Mucosa of rectum (tissue), 2 donors: ENCODE measurements at regions not wholly inside any gene's neighbourhood (a gene's known extent, or its start where the extent isn't known, plus 50 kb on each side); places are given as distances from the start of the nearest gene placed in this dataset.

Experiments used
- H3K27ac ChIP-seq, 2 donors: one replicate each; pipeline ENCODE4 v1.7.0; 2013; ENCODE audit warnings: inconsistent platforms in 2 of 2, low read depth in 2 of 2, low read length in 2 of 2
- H3K27me3 ChIP-seq, 2 donors: one replicate each; pipeline ENCODE4 v1.7.0; 2013; ENCODE audit warnings: low read length in 2 of 2; ENCODE audit not compliant: control insufficient read depth in 2 of 2, insufficient read depth in 2 of 2
- H3K36me3 ChIP-seq, 2 donors: one replicate each; pipeline ENCODE4 v1.7.0; 2013; ENCODE audit warnings: low read length in 2 of 2; ENCODE audit not compliant: control insufficient read depth in 2 of 2, insufficient read depth in 2 of 2
- H3K4me1 ChIP-seq, 2 donors: one replicate each; pipeline ENCODE4 v1.7.0; 2013; ENCODE audit warnings: low read length in 2 of 2, mild to moderate bottlenecking in 1 of 2; ENCODE audit not compliant: control insufficient read depth in 2 of 2, insufficient read depth in 2 of 2
- H3K4me3 ChIP-seq, 2 donors: one replicate each; pipeline ENCODE4 v1.7.0; 2013; ENCODE audit warnings: low read length in 2 of 2
- H3K9ac ChIP-seq, 2 donors: one replicate each; pipeline ENCODE4 v1.7.0; 2013; ENCODE audit warnings: low read length in 2 of 2, low read depth in 1 of 2, mild to moderate bottlenecking in 1 of 2
- H3K9me3 ChIP-seq, 2 donors: one replicate each; pipeline ENCODE4 v1.7.0; 2013; ENCODE audit warnings: low read length in 2 of 2; ENCODE audit not compliant: control insufficient read depth in 2 of 2
- donor health status: healthy.
- donor health status: Normal muscosa, but diverticular disease.

DNA sequence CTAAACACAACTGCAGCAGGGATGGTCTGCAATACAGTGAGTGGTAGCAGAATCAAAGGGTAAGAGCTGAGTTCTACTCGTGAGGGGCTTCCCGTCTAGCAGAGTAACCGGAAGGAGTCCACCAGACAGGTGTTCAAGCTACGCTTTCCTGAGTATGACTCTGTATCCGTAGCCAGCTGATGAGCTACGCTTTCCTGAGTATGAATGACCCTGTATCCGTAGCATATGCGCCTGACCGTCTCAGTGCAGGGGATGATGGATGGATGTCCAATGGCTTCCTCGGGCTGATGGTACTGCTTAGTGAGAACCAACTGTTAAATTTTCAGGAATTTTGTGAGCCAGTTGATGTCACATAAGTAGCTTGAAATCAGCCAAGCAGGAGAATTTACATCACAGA is 244.1 kb upstream of the MYT1L start:
- no peaks in the 10 kb centered on the region for H3K27me3 ChIP-seq
- H3K36me3 ChIP-seq = no peaks in the 10 kb centered on the region
- H3K4me3 ChIP-seq = no peak overlapping the region
- H3K9ac ChIP-seq = no peak overlapping the region
- no peaks in the 10 kb centered on the region for H3K4me1 ChIP-seq
- H3K27ac ChIP-seq = no peak overlapping the region
- H3K9me3 ChIP-seq = peaks cover 4 to 15% of the 10 kb centered on the region in 2 donors

DNA sequence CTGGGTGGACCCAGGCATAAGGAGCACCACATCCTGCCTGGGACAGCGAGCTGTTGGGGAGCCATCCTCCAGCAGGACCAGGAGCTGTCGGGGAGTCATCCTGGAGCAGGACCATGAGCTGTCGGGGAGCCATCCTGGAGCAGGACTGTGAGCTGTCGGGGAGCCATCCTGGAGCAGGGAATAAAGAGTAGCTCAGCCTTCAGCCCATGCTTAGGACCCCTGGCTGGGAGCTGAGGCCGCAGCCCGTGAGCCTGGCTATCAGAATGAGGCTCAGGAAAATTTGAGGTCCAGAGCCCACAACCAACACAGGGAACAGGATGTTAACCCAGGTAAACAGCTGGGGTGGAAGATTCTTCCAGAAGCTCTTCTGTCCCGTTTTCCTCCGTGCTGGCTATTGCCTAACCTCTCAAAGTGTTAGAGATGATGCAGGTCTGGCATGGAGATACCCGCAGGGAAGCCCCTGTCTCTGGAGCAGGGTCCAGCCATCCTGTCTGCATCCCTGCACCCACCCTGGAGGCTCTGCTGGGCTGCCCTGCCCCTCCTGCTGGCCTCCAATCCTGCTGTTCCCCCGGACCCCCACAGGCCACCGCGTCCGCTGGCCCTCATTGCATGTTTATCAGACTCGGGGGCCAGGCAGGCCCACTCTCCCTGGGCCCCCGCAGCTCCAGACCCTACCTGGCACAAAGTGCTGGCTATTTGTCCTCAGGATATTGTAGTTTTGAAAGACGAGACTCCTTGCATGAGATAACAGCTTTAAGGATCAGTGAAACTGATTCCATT is 243.5 kb upstream of the MYT1L start:
- Histone ChIP-seq H3K27me3 (no peaks in the 10 kb centered on the region), H3K27ac (no peak overlapping the region), H3K9me3 (peaks cover 4 to 15% of the 10 kb centered on the region in 2 donors), H3K4me1 (no peaks in the 10 kb centered on the region), H3K36me3 (no peaks in the 10 kb centered on the region), H3K4me3 (no peak overlapping the region), H3K9ac (no peak overlapping the region)

DNA sequence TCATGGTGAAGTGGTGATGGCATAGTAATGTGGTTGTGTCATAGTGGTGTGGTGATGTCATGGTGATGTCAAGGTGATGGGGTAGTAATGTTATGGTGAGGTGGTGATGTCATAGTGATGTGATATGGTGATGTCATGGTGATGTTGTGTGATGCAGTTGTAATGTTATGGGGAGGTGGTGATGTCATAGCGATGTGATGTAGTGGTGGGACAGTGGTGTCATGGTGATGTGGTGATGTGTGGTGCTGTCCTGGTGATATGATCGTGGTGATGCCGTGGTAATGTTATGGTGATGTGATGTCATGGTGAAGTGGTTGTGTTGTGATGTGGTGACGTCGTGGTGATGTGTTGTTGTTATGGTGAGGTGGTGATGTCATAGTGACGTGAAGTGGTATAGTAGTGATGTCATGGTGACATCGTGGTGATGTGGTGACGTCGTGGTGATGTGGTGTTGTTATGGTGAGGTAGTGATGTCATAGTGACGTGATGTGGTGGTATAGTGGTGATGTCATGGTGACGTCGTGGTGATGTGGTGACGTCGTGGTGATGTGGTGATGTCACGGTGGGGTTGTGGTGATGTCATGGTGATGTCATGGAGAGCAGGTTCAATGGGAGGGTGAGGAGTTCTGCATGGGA is 242.7 kb upstream of the MYT1L start:
- no peak overlapping the region for H3K27ac ChIP-seq
- no peaks in the 10 kb centered on the region for H3K4me1 ChIP-seq
- H3K9ac ChIP-seq = no peak overlapping the region
- no peak overlapping the region for H3K4me3 ChIP-seq
- peaks cover 4 to 15% of the 10 kb centered on the region in 2 donors for H3K9me3 ChIP-seq
- H3K36me3 ChIP-seq = no peaks in the 10 kb centered on the region
- no peaks in the 10 kb centered on the region for H3K27me3 ChIP-seq

DNA sequence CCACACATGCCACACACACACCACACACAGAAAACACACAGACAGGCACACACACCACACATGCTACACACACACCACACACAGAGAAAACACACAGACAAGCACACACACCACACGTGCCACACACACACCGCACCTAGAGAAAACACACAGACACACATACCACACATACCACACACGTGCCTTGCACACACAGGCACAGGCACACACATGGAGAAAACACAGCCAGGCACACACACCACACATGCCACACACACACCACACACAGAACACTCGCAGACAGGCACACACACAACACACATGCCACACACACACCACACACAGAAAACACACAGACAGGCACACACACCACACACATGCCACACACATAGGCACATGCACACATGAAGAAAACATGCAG is 242.1 kb upstream of the MYT1L start:
- Histone ChIP-seq H3K9me3 (peaks cover 4 to 15% of the 10 kb centered on the region in 2 donors), H3K4me1 (no peaks in the 10 kb centered on the region), H3K27me3 (no peaks in the 10 kb centered on the region)

DNA sequence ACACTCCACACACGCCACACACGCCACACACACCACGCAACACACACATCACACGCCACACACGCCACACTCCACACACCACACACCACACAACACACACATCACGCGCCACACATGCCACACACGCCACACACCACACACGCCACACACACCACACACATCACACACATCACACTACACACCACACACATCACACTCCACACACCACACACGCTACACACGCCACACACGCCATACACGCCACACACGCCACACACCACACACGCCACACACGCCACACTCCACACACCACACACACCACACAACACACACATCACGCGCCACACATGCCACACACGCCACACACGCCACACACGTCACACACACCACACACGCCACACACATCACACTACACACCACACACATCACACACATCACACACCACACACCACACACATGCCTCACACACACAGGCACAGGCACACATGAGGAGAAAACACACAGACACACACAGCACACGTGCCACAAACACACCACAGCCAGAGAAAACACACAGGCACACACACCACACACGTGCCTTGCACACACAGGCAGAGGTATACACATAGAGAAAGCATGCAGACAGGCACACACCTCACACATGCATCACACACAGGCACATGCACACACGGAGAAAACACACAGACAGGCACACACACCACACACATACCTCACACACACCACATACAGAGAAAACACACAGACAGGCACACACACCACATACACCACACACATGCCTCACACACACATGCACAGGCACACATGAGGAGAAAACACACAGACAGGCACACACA is 241.5 kb upstream of the MYT1L start:
- no peak overlapping the region for H3K4me3 ChIP-seq
- no peak overlapping the region for H3K27ac ChIP-seq
- no peaks in the 10 kb centered on the region for H3K4me1 ChIP-seq
- peaks cover 4 to 15% of the 10 kb centered on the region in 2 donors for H3K9me3 ChIP-seq
- H3K36me3 ChIP-seq = no peaks in the 10 kb centered on the region
- H3K9ac ChIP-seq = no peak overlapping the region
- H3K27me3 ChIP-seq = no peaks in the 10 kb centered on the region

More for the DNA sequence above, 242.1 kb upstream of the MYT1L start:
- Histone ChIP-seq H3K36me3 (no peaks in the 10 kb centered on the region), H3K9ac (no peak overlapping the region), H3K4me3 (no peak overlapping the region), H3K27ac (no peak overlapping the region)

DNA sequence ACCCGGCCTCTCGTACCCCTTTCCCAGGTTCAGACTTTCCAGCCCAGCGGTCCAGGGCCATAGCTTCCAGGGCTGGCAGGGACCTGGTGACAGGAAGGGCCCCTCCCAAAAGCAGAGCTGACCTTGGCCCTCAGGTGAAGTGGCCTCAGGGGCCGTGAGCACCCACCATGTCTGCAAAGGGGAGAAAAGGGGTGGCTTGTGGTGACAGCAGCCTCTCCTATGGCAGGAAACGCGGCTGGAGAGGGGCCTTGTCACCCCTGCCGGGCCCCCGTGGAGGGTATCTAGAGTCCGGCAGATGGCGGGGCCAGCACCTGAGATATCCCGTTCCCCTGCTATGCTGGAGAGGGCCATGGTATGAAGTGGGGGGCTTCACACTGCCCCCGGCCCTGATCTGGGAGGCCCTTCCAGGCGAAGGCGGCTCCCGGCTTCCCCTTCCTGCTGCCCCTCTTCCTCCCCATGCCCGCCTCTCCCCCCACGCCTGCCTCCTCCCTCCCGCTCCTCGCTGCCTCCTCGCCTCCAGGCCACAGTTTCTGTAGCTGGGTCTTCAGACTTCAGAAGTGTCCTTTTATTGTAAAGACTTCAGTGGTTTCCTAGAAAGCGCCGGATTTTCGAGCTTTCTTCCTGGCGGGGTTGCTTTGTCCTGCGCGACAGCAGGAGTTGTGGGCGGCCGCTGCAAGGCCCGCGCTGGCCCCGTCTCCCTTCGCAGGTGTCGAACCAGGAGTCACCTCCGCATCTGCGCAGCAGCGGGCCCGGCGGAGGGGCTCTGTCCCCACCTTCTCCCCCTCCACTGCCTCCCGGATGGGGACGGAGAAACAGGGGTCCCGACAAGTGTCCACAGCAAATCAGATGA is 240.5 kb upstream of the MYT1L start:
- Histone ChIP-seq H3K27ac (no peak overlapping the region), H3K27me3 (no peaks in the 10 kb centered on the region), H3K9ac (no peak overlapping the region), H3K4me1 (no peaks in the 10 kb centered on the region), H3K36me3 (no peaks in the 10 kb centered on the region), H3K9me3 (peaks cover 4 to 15% of the 10 kb centered on the region in 2 donors), H3K4me3 (no peak overlapping the region)

DNA sequence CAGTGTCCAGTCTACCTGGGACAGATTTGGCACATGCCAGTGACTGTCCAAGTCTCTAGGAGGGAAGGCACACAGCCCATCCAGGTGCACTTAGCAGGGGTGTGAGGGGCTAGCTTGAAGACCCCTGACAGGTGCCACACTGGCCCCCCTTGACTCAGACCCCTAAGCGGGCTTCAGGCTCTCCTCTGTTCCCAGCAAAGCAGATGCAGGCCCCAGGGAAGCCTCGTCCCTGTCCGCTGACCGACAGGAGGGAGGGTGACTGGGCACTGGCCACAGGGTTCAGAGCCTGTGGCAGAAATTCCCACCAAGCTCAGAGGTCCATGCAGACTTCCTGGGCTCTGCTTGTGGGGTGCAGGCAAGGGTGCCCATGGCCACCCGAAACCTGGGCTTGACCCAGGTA is 239.8 kb upstream of the MYT1L start:
- Histone ChIP-seq H3K27ac (no peak overlapping the region), H3K4me1 (no peaks in the 10 kb centered on the region), H3K36me3 (no peaks in the 10 kb centered on the region), H3K9ac (no peak overlapping the region), H3K27me3 (no peaks in the 10 kb centered on the region), H3K9me3 (peaks cover 4 to 15% of the 10 kb centered on the region in 2 donors), H3K4me3 (no peak overlapping the region)

DNA sequence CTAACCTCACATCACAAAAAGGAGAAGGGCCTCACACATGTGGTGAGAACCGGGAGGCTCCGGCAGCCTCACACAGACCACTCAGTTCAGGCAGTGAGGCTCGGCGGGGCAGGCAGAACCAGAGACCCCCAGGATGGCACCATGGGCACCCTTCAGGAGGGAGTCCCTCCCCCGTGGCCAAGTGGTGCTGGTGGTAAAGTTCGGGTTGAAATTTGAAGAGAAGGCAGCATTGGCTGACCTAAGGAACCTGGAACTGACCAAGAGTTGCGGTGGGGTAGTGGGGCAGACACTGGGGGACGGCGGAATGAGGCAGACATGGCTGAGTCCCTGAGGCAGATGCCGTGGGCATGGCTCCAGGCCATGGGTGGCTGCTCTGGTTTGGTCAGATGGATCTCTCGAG is 239.3 kb upstream of the MYT1L start:
- Histone ChIP-seq H3K9me3 (peaks cover 4 to 15% of the 10 kb centered on the region in 2 donors), H3K4me3 (no peak overlapping the region)

DNA sequence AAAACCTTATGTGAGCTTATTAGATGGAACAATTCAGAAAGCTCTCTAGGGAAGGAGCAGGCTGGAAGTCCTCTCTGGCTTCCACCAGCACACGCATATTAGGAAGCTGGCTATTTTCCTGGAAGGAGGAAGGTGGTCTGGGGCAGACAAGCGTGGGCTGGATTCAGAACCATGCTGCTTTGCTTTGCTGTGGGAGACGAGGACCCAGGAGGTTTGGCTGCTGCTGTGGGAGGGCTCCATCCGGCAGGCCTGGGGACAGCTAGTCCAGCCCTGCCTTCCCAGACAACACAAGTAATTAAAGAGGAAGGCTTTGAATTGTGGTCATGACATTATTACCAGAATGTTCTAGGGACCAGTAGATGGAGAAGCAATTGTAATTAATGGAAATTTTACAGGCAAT is 238.8 kb upstream of the MYT1L start:
- H3K4me1 ChIP-seq = no peaks in the 10 kb centered on the region
- no peak overlapping the region for H3K27ac ChIP-seq
- no peak overlapping the region for H3K9ac ChIP-seq
- H3K4me3 ChIP-seq = no peak overlapping the region
- peaks cover 4 to 15% of the 10 kb centered on the region in 2 donors for H3K9me3 ChIP-seq
- H3K36me3 ChIP-seq = no peaks in the 10 kb centered on the region
- H3K27me3 ChIP-seq = no peaks in the 10 kb centered on the region

More for the DNA sequence above, 239.3 kb upstream of the MYT1L start:
- no peak overlapping the region for H3K27ac ChIP-seq
- H3K4me1 ChIP-seq = no peaks in the 10 kb centered on the region
- H3K36me3 ChIP-seq = no peaks in the 10 kb centered on the region
- H3K27me3 ChIP-seq = no peaks in the 10 kb centered on the region
- no peak overlapping the region for H3K9ac ChIP-seq
